ENCODE measurements at regions not wholly inside any gene's neighbourhood (a gene's known extent, or its start where the extent isn't known, plus 50 kb on each side); places are given as distances from the start of the nearest gene placed in this dataset.

DNA sequence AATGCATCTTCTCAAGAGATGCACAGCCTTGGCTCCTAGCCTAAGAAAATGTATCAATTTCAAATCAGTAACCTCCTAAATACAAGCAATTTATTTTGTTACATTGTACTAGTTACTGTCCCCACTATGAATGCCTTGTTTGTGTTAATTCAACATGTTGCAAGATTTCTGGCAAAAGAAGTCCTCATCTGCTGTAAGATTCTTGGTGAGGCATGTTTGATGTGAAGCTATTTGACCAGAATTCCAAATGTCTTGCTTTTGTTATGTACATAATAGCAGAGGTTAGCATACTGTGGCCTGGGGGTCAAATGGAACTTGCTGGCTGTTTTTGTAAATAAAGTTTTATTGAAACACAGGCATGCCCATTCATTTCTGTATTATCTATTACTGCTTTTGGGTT is 1023.1 kb upstream of the WWC1 start:
- H3K79me2 ChIP-seq (replicated peaks; ENCODE audit: insufficient read depth, low read length), result no peaks in the 10 kb centered on the region
- no peak overlapping the region for H3K4me2 ChIP-seq (ENCODE audit: low read length)
- H3K27me3 ChIP-seq (ENCODE audit: insufficient read depth, low read depth, low read length), result no peaks in the 10 kb centered on the region
- H3K9ac ChIP-seq (ENCODE audit: low read length), result no peak overlapping the region
- H3F3A ChIP-seq (ENCODE audit: insufficient read depth, low read length, poor library complexity, severe bottlenecking), result no peaks in the 10 kb centered on the region
- H3K9me3 ChIP-seq (ENCODE audit: low read length), result no peaks in the 10 kb centered on the region
- H3K36me3 ChIP-seq (ENCODE audit: insufficient read depth, low read length), result no peaks in the 10 kb centered on the region
- no peaks in the 10 kb centered on the region for H3K9me2 ChIP-seq (ENCODE audit: insufficient read depth, low read length)
- H3K27ac ChIP-seq (ENCODE audit: low read length), result no peak overlapping the region
- no peak overlapping the region for H2AFZ ChIP-seq (ENCODE audit: low read depth, low read length)
- TF ChIP-seq TAF1 (IDR thresholded peaks at IDR 0.05; ENCODE audit: low read depth), result no peak
- no peak for TF ChIP-seq RAD21 (conservative IDR thresholded peaks at IDR 0.05)
- TF ChIP-seq, protein P1, sequence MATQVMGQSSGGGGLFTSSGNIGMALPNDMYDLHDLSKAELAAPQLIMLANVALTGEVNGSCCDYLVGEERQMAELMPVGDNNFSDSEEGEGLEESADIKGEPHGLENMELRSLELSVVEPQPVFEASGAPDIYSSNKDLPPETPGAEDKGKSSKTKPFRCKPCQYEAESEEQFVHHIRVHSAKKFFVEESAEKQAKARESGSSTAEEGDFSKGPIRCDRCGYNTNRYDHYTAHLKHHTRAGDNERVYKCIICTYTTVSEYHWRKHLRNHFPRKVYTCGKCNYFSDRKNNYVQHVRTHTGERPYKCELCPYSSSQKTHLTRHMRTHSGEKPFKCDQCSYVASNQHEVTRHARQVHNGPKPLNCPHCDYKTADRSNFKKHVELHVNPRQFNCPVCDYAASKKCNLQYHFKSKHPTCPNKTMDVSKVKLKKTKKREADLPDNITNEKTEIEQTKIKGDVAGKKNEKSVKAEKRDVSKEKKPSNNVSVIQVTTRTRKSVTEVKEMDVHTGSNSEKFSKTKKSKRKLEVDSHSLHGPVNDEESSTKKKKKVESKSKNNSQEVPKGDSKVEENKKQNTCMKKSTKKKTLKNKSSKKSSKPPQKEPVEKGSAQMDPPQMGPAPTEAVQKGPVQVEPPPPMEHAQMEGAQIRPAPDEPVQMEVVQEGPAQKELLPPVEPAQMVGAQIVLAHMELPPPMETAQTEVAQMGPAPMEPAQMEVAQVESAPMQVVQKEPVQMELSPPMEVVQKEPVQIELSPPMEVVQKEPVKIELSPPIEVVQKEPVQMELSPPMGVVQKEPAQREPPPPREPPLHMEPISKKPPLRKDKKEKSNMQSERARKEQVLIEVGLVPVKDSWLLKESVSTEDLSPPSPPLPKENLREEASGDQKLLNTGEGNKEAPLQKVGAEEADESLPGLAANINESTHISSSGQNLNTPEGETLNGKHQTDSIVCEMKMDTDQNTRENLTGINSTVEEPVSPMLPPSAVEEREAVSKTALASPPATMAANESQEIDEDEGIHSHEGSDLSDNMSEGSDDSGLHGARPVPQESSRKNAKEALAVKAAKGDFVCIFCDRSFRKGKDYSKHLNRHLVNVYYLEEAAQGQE (IDR thresholded peaks at IDR 0.05; ENCODE audit: borderline replicate concordance), result no peak
- TF ChIP-seq SMC3 (conservative IDR thresholded peaks at IDR 0.05; ENCODE audit: poor library complexity), result no peak
- TF ChIP-seq EZH2 (IDR thresholded peaks at IDR 0.05; ENCODE audit: borderline replicate concordance, insufficient read depth, low read length, poor library complexity, severe bottlenecking), result no peak
- no peak for TF ChIP-seq EP300 (conservative IDR thresholded peaks at IDR 0.05; ENCODE audit: poor library complexity, severe bottlenecking)
- TF ChIP-seq MXI1 (conservative IDR thresholded peaks at IDR 0.05; ENCODE audit: poor library complexity, severe bottlenecking), result no peak
- TF ChIP-seq, protein P2, sequence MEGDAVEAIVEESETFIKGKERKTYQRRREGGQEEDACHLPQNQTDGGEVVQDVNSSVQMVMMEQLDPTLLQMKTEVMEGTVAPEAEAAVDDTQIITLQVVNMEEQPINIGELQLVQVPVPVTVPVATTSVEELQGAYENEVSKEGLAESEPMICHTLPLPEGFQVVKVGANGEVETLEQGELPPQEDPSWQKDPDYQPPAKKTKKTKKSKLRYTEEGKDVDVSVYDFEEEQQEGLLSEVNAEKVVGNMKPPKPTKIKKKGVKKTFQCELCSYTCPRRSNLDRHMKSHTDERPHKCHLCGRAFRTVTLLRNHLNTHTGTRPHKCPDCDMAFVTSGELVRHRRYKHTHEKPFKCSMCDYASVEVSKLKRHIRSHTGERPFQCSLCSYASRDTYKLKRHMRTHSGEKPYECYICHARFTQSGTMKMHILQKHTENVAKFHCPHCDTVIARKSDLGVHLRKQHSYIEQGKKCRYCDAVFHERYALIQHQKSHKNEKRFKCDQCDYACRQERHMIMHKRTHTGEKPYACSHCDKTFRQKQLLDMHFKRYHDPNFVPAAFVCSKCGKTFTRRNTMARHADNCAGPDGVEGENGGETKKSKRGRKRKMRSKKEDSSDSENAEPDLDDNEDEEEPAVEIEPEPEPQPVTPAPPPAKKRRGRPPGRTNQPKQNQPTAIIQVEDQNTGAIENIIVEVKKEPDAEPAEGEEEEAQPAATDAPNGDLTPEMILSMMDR (IDR thresholded peaks at IDR 0.05; ENCODE audit: poor library complexity, severe bottlenecking), result no peak
- no peak for TF ChIP-seq POLR2AphosphoS5 (IDR thresholded peaks at IDR 0.05)
- no peaks in the 10 kb centered on the region for H4K20me1 ChIP-seq (ENCODE audit: insufficient read depth)
- H3K4me3 ChIP-seq (ENCODE audit: low read length), result no peak overlapping the region

DNA sequence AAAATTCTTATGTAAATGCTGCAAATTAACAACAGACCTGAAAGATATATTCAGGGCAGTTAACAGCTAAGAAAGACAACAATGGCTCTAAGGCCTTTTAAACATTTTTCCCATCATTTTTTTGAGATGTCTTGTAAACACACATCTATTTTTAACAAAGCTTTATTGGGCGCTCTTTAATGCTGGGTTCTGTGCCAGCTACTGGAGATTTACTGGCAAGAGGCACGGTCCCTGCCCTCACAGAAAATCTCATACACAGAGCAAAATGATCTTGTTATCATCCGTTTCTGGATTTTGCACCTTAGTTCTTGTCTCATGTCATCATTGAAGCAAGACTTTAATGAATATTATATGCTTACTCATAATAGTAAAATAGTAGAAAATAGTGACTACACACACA is 1022.3 kb upstream of the WWC1 start:
- TF ChIP-seq TAF1 (IDR thresholded peaks at IDR 0.05; ENCODE audit: low read depth) (no peak), POLR2AphosphoS5 (IDR thresholded peaks at IDR 0.05) (no peak), SMC3 (conservative IDR thresholded peaks at IDR 0.05; ENCODE audit: poor library complexity) (no peak)
- no peak overlapping the region for H3K4me3 ChIP-seq (ENCODE audit: low read length)
- H3K27ac ChIP-seq (ENCODE audit: low read length), result no peak overlapping the region
- no peak overlapping the region for H3K4me2 ChIP-seq (ENCODE audit: low read length)
- no peaks in the 10 kb centered on the region for H3F3A ChIP-seq (ENCODE audit: insufficient read depth, low read length, poor library complexity, severe bottlenecking)
- no peaks in the 10 kb centered on the region for H4K20me1 ChIP-seq (ENCODE audit: insufficient read depth)
- H2AFZ ChIP-seq (ENCODE audit: low read depth, low read length), result no peak overlapping the region
- H3K27me3 ChIP-seq (ENCODE audit: insufficient read depth, low read depth, low read length), result no peaks in the 10 kb centered on the region
- H3K9me3 ChIP-seq (ENCODE audit: low read length), result no peaks in the 10 kb centered on the region
- H3K36me3 ChIP-seq (ENCODE audit: insufficient read depth, low read length), result no peaks in the 10 kb centered on the region
- no peaks in the 10 kb centered on the region for H3K9me2 ChIP-seq (ENCODE audit: insufficient read depth, low read length)
- no peak overlapping the region for H3K9ac ChIP-seq (ENCODE audit: low read length)
- no peaks in the 10 kb centered on the region for H3K79me2 ChIP-seq (replicated peaks; ENCODE audit: insufficient read depth, low read length)

DNA sequence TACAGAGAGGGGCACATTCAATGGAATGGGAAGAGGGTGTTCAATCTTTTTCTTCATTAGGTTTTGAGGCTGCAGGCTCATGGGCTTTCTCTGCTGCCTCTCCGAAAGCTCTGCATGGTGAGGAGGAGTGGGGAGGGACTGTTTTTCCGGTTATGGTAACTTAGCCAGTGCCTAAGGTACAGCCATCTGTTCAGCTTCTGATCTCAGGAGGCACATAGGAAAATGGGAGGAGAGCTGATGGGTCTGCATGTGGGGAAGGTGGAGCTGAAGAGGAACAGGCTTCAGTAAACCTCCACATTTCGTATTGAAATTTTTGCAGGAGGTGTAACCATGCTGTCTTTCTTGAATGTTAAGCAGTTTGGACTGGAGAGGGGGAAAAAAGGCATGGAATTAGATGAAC is 1020.4 kb upstream of the WWC1 start:
- Histone ChIP-seq H3K4me2 (ENCODE audit: low read length) (no peak overlapping the region), H3K27ac (ENCODE audit: low read length) (no peak overlapping the region), H3F3A (ENCODE audit: insufficient read depth, low read length, poor library complexity, severe bottlenecking) (no peaks in the 10 kb centered on the region), H3K9ac (ENCODE audit: low read length) (no peak overlapping the region), H3K36me3 (ENCODE audit: insufficient read depth, low read length) (no peaks in the 10 kb centered on the region), H3K9me2 (ENCODE audit: insufficient read depth, low read length) (no peaks in the 10 kb centered on the region), H3K27me3 (ENCODE audit: insufficient read depth, low read depth, low read length) (no peaks in the 10 kb centered on the region), H3K79me2 (replicated peaks; ENCODE audit: insufficient read depth, low read length) (no peaks in the 10 kb centered on the region), H3K9me3 (ENCODE audit: low read length) (no peaks in the 10 kb centered on the region), H2AFZ (ENCODE audit: low read depth, low read length) (no peak overlapping the region), H3K4me3 (ENCODE audit: low read length) (no peak overlapping the region), H4K20me1 (ENCODE audit: insufficient read depth) (no peaks in the 10 kb centered on the region)
- TF ChIP-seq EP300 (conservative IDR thresholded peaks at IDR 0.05; ENCODE audit: poor library complexity, severe bottlenecking) (no peak), MXI1 (conservative IDR thresholded peaks at IDR 0.05; ENCODE audit: poor library complexity, severe bottlenecking) (no peak), RAD21 (conservative IDR thresholded peaks at IDR 0.05) (no peak)
- TF ChIP-seq, protein P2 (IDR thresholded peaks at IDR 0.05; ENCODE audit: poor library complexity, severe bottlenecking), result no peak
